ENCODE measurements at regions not wholly inside any gene's neighbourhood (a gene's known extent, or its start where the extent isn't known, plus 50 kb on each side); places are given as distances from the start of the nearest gene placed in this dataset.
A peak's percentile ranks its signal among the peaks of the same experiment; 100 is the strongest.

GRCh38 chr10:4579844-4580243, 246.2 kb upstream of the AKR1E2 start:
- Mint-ChIP-seq H3K4me3 (no peak overlapping the region), H3K27me3 (peaks cover 11% of the 10 kb centered on the region), H3K4me1 (no peaks in the 10 kb centered on the region), H3K9me3 (no peaks in the 10 kb centered on the region), H3K27ac (no peak overlapping the region)
- DNase-seq (no peak), ATAC-seq (no peak)

- H3K9me3 Mint-ChIP-seq = no peaks in the 10 kb centered on the region
- no peaks in the 10 kb centered on the region for H3K4me1 Mint-ChIP-seq
- H3K27ac Mint-ChIP-seq = no peak overlapping the region
- no peak for DNase-seq
- ATAC-seq = no peak
- H3K27me3 Mint-ChIP-seq = peaks cover 11% of the 10 kb centered on the region
- H3K4me3 Mint-ChIP-seq = no peak overlapping the region
Observed at GRCh38 chr10:4576206-4576605, 249.8 kb upstream of the AKR1E2 start.

- ATAC-seq (no peak), DNase-seq (no peak)
- Mint-ChIP-seq H3K27me3 (no peaks in the 10 kb centered on the region), H3K4me3 (no peak overlapping the region), H3K9me3 (no peaks in the 10 kb centered on the region), H3K4me1 (no peaks in the 10 kb centered on the region), H3K27ac (no peak overlapping the region)
Observed at GRCh38 chr10:4569151-4569550, 256.9 kb upstream of the AKR1E2 start.

- DNase-seq (no peak), ATAC-seq (no peak)
- Mint-ChIP-seq H3K27me3 (no peaks in the 10 kb centered on the region), H3K4me3 (no peak overlapping the region), H3K4me1 (no peaks in the 10 kb centered on the region), H3K9me3 (no peaks in the 10 kb centered on the region), H3K27ac (no peak overlapping the region)
Observed at GRCh38 chr10:4568731-4569130, 257.3 kb upstream of the AKR1E2 start.

GRCh38 chr10:4568086-4568485, 257.9 kb upstream of the AKR1E2 start:
- Mint-ChIP-seq H3K27ac (peak overlapping the region in 1 of 2 donors; percentile 12), H3K27me3 (no peaks in the 10 kb centered on the region), H3K4me3 (no peak overlapping the region)

GRCh38 chr10:4567637-4568036, 258.4 kb upstream of the AKR1E2 start:
- Mint-ChIP-seq H3K9me3 (no peaks in the 10 kb centered on the region), H3K27ac (no peak overlapping the region), H3K4me3 (no peak overlapping the region), H3K4me1 (no peaks in the 10 kb centered on the region), H3K27me3 (no peaks in the 10 kb centered on the region)
- DNase-seq (no peak), ATAC-seq (no peak)

More at GRCh38 chr10:4568086-4568485, 257.9 kb upstream of the AKR1E2 start:
- DNase-seq (no peak), ATAC-seq (no peak)
- Mint-ChIP-seq H3K9me3 (no peaks in the 10 kb centered on the region), H3K4me1 (no peaks in the 10 kb centered on the region)

- Mint-ChIP-seq H3K27ac (no peak overlapping the region), H3K4me3 (no peak overlapping the region), H3K4me1 (no peaks in the 10 kb centered on the region), H3K9me3 (no peaks in the 10 kb centered on the region), H3K27me3 (peaks cover 12% of the 10 kb centered on the region)
- ATAC-seq (no peak), DNase-seq (no peak)
Observed at GRCh38 chr10:4566011-4566410, 260.0 kb upstream of the AKR1E2 start.

- ATAC-seq = no peak
- Mint-ChIP-seq H3K9me3 (peaks cover 0 to 7% of the 10 kb centered on the region in 2 donors), H3K27me3 (peaks cover 21% of the 10 kb centered on the region)
Observed at GRCh38 chr10:4561296-4561695, 264.7 kb upstream of the AKR1E2 start.

GRCh38 chr10:4557469-4557868, 268.5 kb upstream of the AKR1E2 start:
- ATAC-seq = no peak
- Mint-ChIP-seq H3K4me1 (no peaks in the 10 kb centered on the region), H3K27ac (no peak overlapping the region), H3K27me3 (peaks cover 20% of the 10 kb centered on the region), H3K4me3 (no peak overlapping the region), H3K9me3 (peaks cover 0 to 7% of the 10 kb centered on the region in 2 donors)
- no peak for DNase-seq

More at GRCh38 chr10:4561296-4561695, 264.7 kb upstream of the AKR1E2 start:
- Mint-ChIP-seq H3K4me3 (no peak overlapping the region), H3K27ac (no peak overlapping the region), H3K4me1 (no peaks in the 10 kb centered on the region)
- DNase-seq = no peak

GRCh38 chr10:4556527-4556926, 269.5 kb upstream of the AKR1E2 start:
- Mint-ChIP-seq H3K27me3 (peaks cover 11% of the 10 kb centered on the region), H3K9me3 (peaks cover 0 to 7% of the 10 kb centered on the region in 2 donors), H3K4me3 (no peak overlapping the region), H3K4me1 (no peaks in the 10 kb centered on the region), H3K27ac (no peak overlapping the region)
- ATAC-seq = no peak
- DNase-seq = no peak

GRCh38 chr10:4555920-4556319, 270.1 kb upstream of the AKR1E2 start:
- Mint-ChIP-seq H3K27ac (no peak overlapping the region), H3K4me1 (no peaks in the 10 kb centered on the region), H3K9me3 (peaks cover 0 to 7% of the 10 kb centered on the region in 2 donors), H3K27me3 (peaks cover 7% of the 10 kb centered on the region), H3K4me3 (no peak overlapping the region)
- ATAC-seq = no peak
- DNase-seq = no peak

GRCh38 chr10:4549139-4549653, 276.8 kb upstream of the AKR1E2 start:
- ATAC-seq (no peak), DNase-seq (no peak)
- Mint-ChIP-seq H3K4me1 (no peaks in the 10 kb centered on the region), H3K4me3 (no peak overlapping the region), H3K9me3 (no peaks in the 10 kb centered on the region), H3K27me3 (peaks cover 23% of the 10 kb centered on the region), H3K27ac (no peak overlapping the region)

GRCh38 chr10:4546931-4547330, 279.1 kb upstream of the AKR1E2 start:
- H3K27me3 Mint-ChIP-seq = peaks cover 27% of the 10 kb centered on the region
- no peak overlapping the region for H3K4me3 Mint-ChIP-seq
- DNase-seq (no peak), ATAC-seq (no peak)
- no peak overlapping the region for H3K27ac Mint-ChIP-seq
- H3K9me3 Mint-ChIP-seq = no peaks in the 10 kb centered on the region
- H3K4me1 Mint-ChIP-seq = no peaks in the 10 kb centered on the region

- Mint-ChIP-seq H3K27ac (no peak overlapping the region), H3K9me3 (peaks cover 0 to 1% of the 10 kb centered on the region in 2 donors), H3K4me1 (no peaks in the 10 kb centered on the region), H3K4me3 (no peak overlapping the region), H3K27me3 (peaks cover 27% of the 10 kb centered on the region)
- DNase-seq = no peak
- ATAC-seq = peak; percentile 85
Observed at GRCh38 chr10:4546500-4546899, 279.5 kb upstream of the AKR1E2 start.

GRCh38 chr10:4545062-4545461, 280.9 kb upstream of the AKR1E2 start:
- DNase-seq (no peak), ATAC-seq (no peak)
- Mint-ChIP-seq H3K4me3 (no peak overlapping the region), H3K27ac (no peak overlapping the region), H3K27me3 (peaks cover 27% of the 10 kb centered on the region), H3K4me1 (no peaks in the 10 kb centered on the region), H3K9me3 (peaks cover 0 to 6% of the 10 kb centered on the region in 2 donors)

- Mint-ChIP-seq H3K27ac (no peak overlapping the region), H3K4me3 (no peak overlapping the region), H3K27me3 (peaks cover 27% of the 10 kb centered on the region), H3K4me1 (no peaks in the 10 kb centered on the region), H3K9me3 (peaks cover 0 to 6% of the 10 kb centered on the region in 2 donors)
- DNase-seq = no peak
- ATAC-seq = no peak
Observed at GRCh38 chr10:4543938-4544533, 282.0 kb upstream of the AKR1E2 start.

GRCh38 chr10:4541292-4541691, 284.7 kb upstream of the AKR1E2 start:
- H3K27ac Mint-ChIP-seq = no peak overlapping the region
- no peaks in the 10 kb centered on the region for H3K4me1 Mint-ChIP-seq
- DNase-seq (no peak), ATAC-seq (no peak)
- H3K4me3 Mint-ChIP-seq = no peak overlapping the region
- H3K27me3 Mint-ChIP-seq = peaks cover 24% of the 10 kb centered on the region
- peaks cover 12 to 18% of the 10 kb centered on the region in 2 donors for H3K9me3 Mint-ChIP-seq
